Suppressor macrophage (primary cell): ENCODE measurements at regions not wholly inside any gene's neighbourhood (a gene's known extent, or its start where the extent isn't known, plus 50 kb on each side); places are given as distances from the start of the nearest gene placed in this dataset.
A peak's percentile ranks its signal among the peaks of the same experiment; 100 is the strongest.
"Not testable (repeated sequence)": the region's sequence is repeated elsewhere in the genome, so short reads cannot be mapped to it uniquely, and the experiment has no call there.

Source experiments
- DNase-seq, 4 experiments: peaks; one replicate each; pipeline ENCODE4 v3.0.0-alpha.2; 2020 to 2022

GRCh38 chr4:67412153-67412712 is 133.1 kb downstream of the CENPC start:
- DNase-seq: not testable (repeated sequence)

- no peak for DNase-seq
These were observed 142.0 kb downstream of the CENPC start for GRCh38 chr4:67403342-67403741.

DNA sequence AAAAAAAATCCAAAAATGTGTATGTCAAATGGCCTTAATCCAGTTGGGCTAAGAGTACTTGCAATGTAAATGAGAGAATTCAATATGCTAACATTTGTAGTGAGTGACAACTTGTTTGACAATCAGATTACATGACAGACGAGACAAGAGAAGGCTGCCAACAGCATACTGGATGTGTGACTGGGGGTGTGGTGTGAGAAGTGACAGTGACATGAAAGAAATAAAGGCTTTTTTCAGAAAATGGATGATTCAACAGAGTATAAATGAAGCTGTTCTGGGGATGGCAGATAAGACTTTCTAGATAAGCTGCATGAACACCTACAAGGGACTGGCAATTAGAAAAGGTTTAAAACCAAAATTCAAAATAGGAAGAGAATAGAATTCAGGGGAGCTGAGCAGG is 143.4 kb downstream of the CENPC start:
- no peak for DNase-seq

GRCh38 chr4:67397931-67398330 is 147.4 kb downstream of the CENPC start:
- no peak for DNase-seq

GRCh38 chr4:67397031-67397430 is 148.3 kb downstream of the CENPC start:
- no peak for DNase-seq

GRCh38 chr4:67396008-67396407 is 149.3 kb downstream of the CENPC start:
- no peak for DNase-seq

DNA sequence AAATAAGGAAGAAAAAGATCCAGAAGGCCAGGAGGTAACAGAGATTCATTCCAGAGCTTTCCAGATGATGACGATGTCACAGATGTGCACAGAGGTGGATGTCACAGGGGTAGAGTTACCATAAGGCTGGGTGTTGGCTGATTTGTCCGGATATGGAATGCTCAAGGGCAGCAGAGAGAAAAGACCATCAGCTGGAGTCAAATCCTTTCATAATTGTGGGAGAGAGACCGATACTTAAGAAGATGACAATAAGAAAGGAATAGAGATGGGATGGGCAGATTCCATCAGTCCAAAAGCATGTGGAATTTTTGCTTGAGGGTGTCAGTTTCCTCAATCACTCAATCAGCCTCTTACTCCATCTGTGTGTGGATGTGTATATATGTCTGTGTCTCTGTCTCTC is 150.4 kb downstream of the CENPC start:
- DNase-seq: no peak

GRCh38 chr4:67393699-67394281 is 151.5 kb downstream of the CENPC start:
- DNase-seq: peak; percentile 34 to 73 (median 64)

- DNase-seq: no peak
These were observed 152.3 kb downstream of the CENPC start for GRCh38 chr4:67393007-67393406.

DNA sequence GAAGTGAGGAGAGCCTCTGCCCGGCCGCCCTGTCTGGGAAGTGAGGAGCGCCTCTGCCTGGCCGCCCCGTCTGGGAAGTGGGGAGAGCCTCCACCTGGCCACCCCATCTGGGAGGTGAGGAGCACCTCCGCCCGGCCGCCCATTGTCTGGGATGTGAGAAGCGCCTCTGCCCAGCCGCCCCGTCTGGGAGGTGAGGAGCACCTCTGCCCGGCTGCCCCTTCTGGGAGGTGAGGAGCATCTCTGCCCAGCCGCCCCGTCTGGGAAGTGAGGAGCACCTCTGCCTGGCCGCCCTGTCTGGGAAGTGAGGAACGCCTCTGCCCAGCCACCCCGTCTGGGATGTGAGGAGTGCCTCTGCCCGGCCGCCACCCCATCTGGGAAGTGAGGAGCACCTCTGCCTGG is 163.9 kb downstream of the CENPC start:
- DNase-seq: not testable (repeated sequence)

GRCh38 chr4:67380702-67381405 is 164.4 kb downstream of the CENPC start:
- DNase-seq: not testable (repeated sequence)

GRCh38 chr4:67380154-67380553 is 165.1 kb downstream of the CENPC start:
- no peak for DNase-seq

DNA sequence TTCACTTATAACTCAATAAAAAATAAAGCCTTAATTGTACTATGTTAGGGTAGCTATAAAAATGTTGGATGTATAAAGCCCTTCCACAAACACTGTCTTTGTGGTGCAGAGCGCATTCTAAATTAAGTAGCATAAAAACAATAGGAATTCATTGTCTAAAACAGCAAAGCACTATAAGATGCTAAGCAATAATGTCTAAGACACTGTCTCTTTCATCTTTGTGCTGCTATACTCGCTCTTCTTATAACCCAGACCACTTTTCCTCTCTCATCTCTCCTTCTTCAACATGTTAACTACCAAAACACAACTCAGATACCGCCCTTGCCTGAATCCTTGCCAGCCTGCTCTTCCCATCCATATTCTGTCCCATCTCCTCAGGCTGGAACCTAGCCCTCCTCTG is 170.0 kb downstream of the CENPC start:
- DNase-seq: no peak

- no peak for DNase-seq
These were observed 173.7 kb downstream of the CENPC start for GRCh38 chr4:67371615-67372014.

- no peak for DNase-seq
These were observed 178.9 kb downstream of the CENPC start for GRCh38 chr4:67366311-67366861.

- no peak for DNase-seq
These were observed 179.6 kb downstream of the CENPC start for GRCh38 chr4:67365661-67366245.

- DNase-seq: no peak
These were observed 189.5 kb downstream of the CENPC start for GRCh38 chr4:67355806-67356205.

DNA sequence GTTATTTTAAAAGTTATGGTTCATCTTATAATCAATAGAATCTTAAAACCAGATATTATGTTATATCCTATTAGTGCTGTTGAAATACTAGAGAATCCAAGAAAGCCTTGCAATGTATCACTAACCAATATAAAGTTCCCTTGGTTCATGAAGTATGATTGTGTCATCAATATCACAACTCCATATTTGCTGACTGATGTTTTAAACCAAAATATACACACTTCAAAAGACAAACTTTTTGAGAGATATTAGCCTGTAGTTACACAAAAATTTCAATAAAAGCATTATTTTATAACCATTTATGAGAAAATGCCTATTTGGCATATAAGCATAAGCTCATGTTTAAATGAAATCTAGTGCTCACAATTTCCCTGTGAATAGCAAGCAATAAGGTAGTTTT is 198.6 kb downstream of the CENPC start:
- DNase-seq: no peak

- no peak for DNase-seq
These were observed 200.5 kb downstream of the CENPC start for GRCh38 chr4:67344594-67345380.

DNA sequence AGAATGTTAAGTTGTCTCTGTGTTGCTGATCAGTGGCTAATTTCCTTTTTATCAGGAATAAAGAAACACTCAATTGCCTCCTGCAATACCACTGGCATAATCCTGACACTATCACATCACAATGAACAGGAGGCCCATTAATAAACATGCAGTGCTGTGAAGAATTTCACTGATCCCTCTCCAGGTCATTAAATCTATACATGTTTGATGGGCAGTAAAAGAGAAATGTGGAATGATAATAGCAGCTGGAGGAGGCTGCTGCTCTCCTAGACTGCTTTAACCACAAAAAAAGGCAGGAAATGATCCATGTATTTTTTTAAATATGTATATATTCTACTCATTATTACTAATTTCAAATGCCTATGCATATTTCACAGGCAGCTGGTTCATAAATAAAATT is 202.1 kb downstream of the CENPC start:
- no peak for DNase-seq

DNA sequence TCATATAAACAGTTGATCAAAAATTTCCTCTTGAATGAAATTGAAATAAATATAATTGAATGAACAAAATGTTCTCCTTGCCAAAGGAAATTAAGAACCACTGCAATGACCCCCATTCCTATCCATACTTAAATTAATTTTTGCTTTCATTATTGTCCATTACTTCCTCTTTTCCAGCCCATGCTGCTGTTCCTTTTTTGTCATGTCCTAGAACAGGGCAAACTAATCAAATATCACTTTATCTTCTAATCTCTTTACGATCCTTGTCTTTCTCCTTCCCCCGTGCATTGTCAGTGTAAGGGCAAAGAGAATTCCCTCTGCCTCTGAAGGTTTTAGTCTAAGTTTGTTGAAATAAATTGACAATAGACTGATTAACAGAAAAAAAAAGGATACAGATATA is 203.0 kb downstream of the CENPC start:
- DNase-seq: peak in 2 of 4 experiments; percentile 18 to 36

GRCh38 chr4:67333664-67334063 is 211.6 kb downstream of the CENPC start:
- no peak for DNase-seq

- peak in 3 of 4 experiments; percentile 6 to 17 (median 16) for DNase-seq
These were observed 212.7 kb downstream of the CENPC start for GRCh38 chr4:67332627-67333026.
